Stimulated activated CD8-positive, alpha-beta memory T cell treated with anti-CD3 and anti-CD28 coated beads, Interleukin-12 subunit alpha, Interleukin-12 subunit beta, amount 100 ng/mL, for 1 hour (primary cell): ENCODE measurements at regions not wholly inside any gene's neighbourhood (a gene's known extent, or its start where the extent isn't known, plus 50 kb on each side); places are given as distances from the start of the nearest gene placed in this dataset.
"Not testable (repeated sequence)": the region's sequence is repeated elsewhere in the genome, so short reads cannot be mapped to it uniquely, and the experiment has no call there.

Experiments used
- DNase-seq: peaks from one replicate; pipeline ENCODE4 v3.0.0-alpha.2; 2020; ENCODE audit warnings: low read depth

GRCh38 chrX:9383655-9384054, 81.2 kb upstream of the TBL1X start:
- DNase-seq: no peak

- DNase-seq: no peak
These were observed 76.4 kb upstream of the TBL1X start for GRCh38 chrX:9388450-9388849.

- DNase-seq: no peak
These were observed 74.7 kb upstream of the TBL1X start for GRCh38 chrX:9390121-9390520.

- DNase-seq: no peak
These were observed 74.0 kb upstream of the TBL1X start for GRCh38 chrX:9390693-9391368.

- DNase-seq: no peak
These were observed 72.4 kb upstream of the TBL1X start for GRCh38 chrX:9392445-9392844.

- no peak for DNase-seq
These were observed 71.3 kb upstream of the TBL1X start for GRCh38 chrX:9393571-9393970.

- DNase-seq: no peak
These were observed 70.6 kb upstream of the TBL1X start for GRCh38 chrX:9394212-9394611.

GRCh38 chrX:9396930-9397329, 67.9 kb upstream of the TBL1X start:
- DNase-seq: no peak

GRCh38 chrX:9401051-9401450, 63.8 kb upstream of the TBL1X start:
- no peak for DNase-seq

GRCh38 chrX:9403374-9403773, 61.5 kb upstream of the TBL1X start:
- DNase-seq: no peak

GRCh38 chrX:9405635-9406034, 59.2 kb upstream of the TBL1X start:
- not testable (repeated sequence) for DNase-seq

- DNase-seq: not testable (repeated sequence)
These were observed 54.0 kb upstream of the TBL1X start for GRCh38 chrX:9410889-9411288.

GRCh38 chrX:9411682-9412081, 53.2 kb upstream of the TBL1X start:
- not testable (repeated sequence) for DNase-seq

GRCh38 chrX:9414416-9414815, 50.4 kb upstream of the TBL1X start:
- no peak for DNase-seq
